Cardiac muscle cell (in vitro differentiated cells and primary cell): ENCODE measurements at regions not wholly inside any gene's neighbourhood (a gene's known extent, or its start where the extent isn't known, plus 50 kb on each side); places are given as distances from the start of the nearest gene placed in this dataset.
A peak's percentile ranks its signal among the peaks of the same experiment; 100 is the strongest.

Source experiments
- DNase-seq, 2 donors: peaks; one replicate each; pipeline versions ENCODE4 v3.0.0 to v3.0.0-alpha.2; 2010 to 2017; ENCODE audit warnings: low read depth in 1 of 2, low spot score in 1 of 2
- H3K27ac ChIP-seq: fragments of 200-600 bp; sonication (generic); 2 replicates; pipeline ENCODE4 v1.5.1; 2016
- H3K27me3 ChIP-seq: fragments of 200-600 bp; sonication (generic); 2 replicates; pipeline ENCODE4 v1.6.0; 2016; ENCODE audit warnings: control low read depth
- H3K36me3 ChIP-seq: fragments of 200-600 bp; sonication (generic); 2 replicates; pipeline ENCODE4 v1.5.1; 2016; ENCODE audit warnings: control low read depth
- H3K4me1 ChIP-seq: fragments of 200-600 bp; sonication (generic); 2 replicates; pipeline ENCODE4 v1.8.1; 2017; ENCODE audit warnings: low read depth, mild to moderate bottlenecking, mixed run types
- H3K4me3 ChIP-seq: fragments of 200-600 bp; sonication (generic); 2 replicates; pipeline ENCODE4 v1.5.1; 2016; ENCODE audit warnings: mild to moderate bottlenecking
- H3K9me3 ChIP-seq: fragments of 200-600 bp; sonication (generic); 2 replicates; pipeline ENCODE4 v1.5.1; 2017; ENCODE audit warnings: low read depth, mild to moderate bottlenecking, control low read depth
- CTCF ChIP-seq: IDR thresholded peaks from 2 replicates; pipeline ENCODE4 v1.5.1; 2012; ENCODE audit warnings: low read depth, mild to moderate bottlenecking, low read length

GRCh38 chr5:124089578-124089977 lies 577.6 kb downstream of the CSNK1G3 start:
- no peak for TF ChIP-seq CTCF
- Histone ChIP-seq H3K27ac (no peak overlapping the region), H3K36me3 (no peaks in the 10 kb centered on the region), H3K27me3 (no peaks in the 10 kb centered on the region), H3K9me3 (no peaks in the 10 kb centered on the region), H3K4me1 (peaks cover 5% of the 10 kb centered on the region), H3K4me3 (no peak overlapping the region)
- DNase-seq: peak in 1 of 2 donors; percentile 2

GRCh38 chr5:124088289-124089032 lies 576.5 kb downstream of the CSNK1G3 start:
- no peaks in the 10 kb centered on the region for H3K27me3 ChIP-seq
- peaks cover 5% of the 10 kb centered on the region for H3K4me1 ChIP-seq
- no peaks in the 10 kb centered on the region for H3K9me3 ChIP-seq
- H3K27ac ChIP-seq: no peak overlapping the region
- no peaks in the 10 kb centered on the region for H3K36me3 ChIP-seq
- no peak for TF ChIP-seq CTCF
- no peak for DNase-seq
- no peak overlapping the region for H3K4me3 ChIP-seq

- no peak for TF ChIP-seq CTCF
- Histone ChIP-seq H3K27me3 (no peaks in the 10 kb centered on the region), H3K36me3 (no peaks in the 10 kb centered on the region), H3K9me3 (no peaks in the 10 kb centered on the region), H3K4me3 (no peak overlapping the region), H3K4me1 (peaks cover 5% of the 10 kb centered on the region), H3K27ac (no peak overlapping the region)
- no peak for DNase-seq
Measured at GRCh38 chr5:124087752-124088151, 575.8 kb downstream of the CSNK1G3 start.

GRCh38 chr5:124080256-124080655 lies 568.3 kb downstream of the CSNK1G3 start:
- TF ChIP-seq CTCF: no peak

GRCh38 chr5:124079062-124079461 lies 567.1 kb downstream of the CSNK1G3 start:
- Histone ChIP-seq H3K4me3 (no peak overlapping the region), H3K27ac (no peak overlapping the region), H3K27me3 (no peaks in the 10 kb centered on the region), H3K4me1 (no peaks in the 10 kb centered on the region), H3K9me3 (no peaks in the 10 kb centered on the region), H3K36me3 (no peaks in the 10 kb centered on the region)
- peak in 1 of 2 donors; percentile 30 for DNase-seq
- TF ChIP-seq CTCF: no peak

More at GRCh38 chr5:124080256-124080655, 568.3 kb downstream of the CSNK1G3 start:
- no peak for DNase-seq
- no peaks in the 10 kb centered on the region for H3K36me3 ChIP-seq
- H3K4me1 ChIP-seq: no peaks in the 10 kb centered on the region
- no peak overlapping the region for H3K4me3 ChIP-seq
- H3K9me3 ChIP-seq: no peaks in the 10 kb centered on the region
- H3K27me3 ChIP-seq: no peaks in the 10 kb centered on the region
- H3K27ac ChIP-seq: no peak overlapping the region
